HL-60 (cell line): ENCODE measurements at regions not wholly inside any gene's neighbourhood (a gene's known extent, or its start where the extent isn't known, plus 50 kb on each side); places are given as distances from the start of the nearest gene placed in this dataset.
"Not testable (repeated sequence)": the region's sequence is repeated elsewhere in the genome, so short reads cannot be mapped to it uniquely, and the experiment has no call there.

Experiments used
- DNase-seq, 2 experiments: peaks; one replicate each; pipeline ENCODE4 v3.0.0-alpha.2; 2010 to 2020; ENCODE audit warnings: low read depth in 1 of 2, low spot score in 1 of 2
- H3K27ac ChIP-seq: fragments of 250-450 bp; sonication (Bioruptor Pico); replicated peaks from 2 replicates; pipeline ENCODE4 v1.5.1; 2020; ENCODE audit warnings: mild to moderate bottlenecking, moderate library complexity
- H3K27me3 ChIP-seq: fragments of 250-450 bp; sonication (Bioruptor Pico); 2 replicates; pipeline ENCODE4 v1.5.1; 2021; ENCODE audit warnings: mild to moderate bottlenecking, moderate library complexity; ENCODE audit not compliant: insufficient read depth, poor library complexity, severe bottlenecking
- H3K4me3 ChIP-seq: replicated peaks from 2 replicates; pipeline ENCODE4 v1.5.1; 2011; ENCODE audit warnings: mild to moderate bottlenecking, control low read depth, low read length; ENCODE audit not compliant: insufficient read depth
- GABPA ChIP-seq: IDR thresholded peaks from 2 replicates; pipeline ENCODE4 v1.6.1; 2012; ENCODE audit warnings: low read depth
- POLR2AphosphoS5 ChIP-seq: IDR thresholded peaks from 2 replicates; pipeline ENCODE4 v1.6.1; 2012; ENCODE audit warnings: low read depth
- SPI1 ChIP-seq: IDR thresholded peaks from 2 replicates; pipeline ENCODE4 v1.6.1; 2012; ENCODE audit warnings: low read depth, mild to moderate bottlenecking, borderline replicate concordance
- TF ChIP-seq, protein P1 (sequence below): IDR thresholded peaks from 2 replicates; pipeline ENCODE4 v1.6.1; 2012; ENCODE audit warnings: low read depth; ENCODE audit not compliant: insufficient replicate concordance
- TF ChIP-seq, protein P2 (sequence below): IDR thresholded peaks from one replicate; pipeline ENCODE4 v1.5.1; 2011; ENCODE audit warnings: low read length, control low read depth, inconsistent platforms; ENCODE audit not compliant: insufficient read depth

DNA sequence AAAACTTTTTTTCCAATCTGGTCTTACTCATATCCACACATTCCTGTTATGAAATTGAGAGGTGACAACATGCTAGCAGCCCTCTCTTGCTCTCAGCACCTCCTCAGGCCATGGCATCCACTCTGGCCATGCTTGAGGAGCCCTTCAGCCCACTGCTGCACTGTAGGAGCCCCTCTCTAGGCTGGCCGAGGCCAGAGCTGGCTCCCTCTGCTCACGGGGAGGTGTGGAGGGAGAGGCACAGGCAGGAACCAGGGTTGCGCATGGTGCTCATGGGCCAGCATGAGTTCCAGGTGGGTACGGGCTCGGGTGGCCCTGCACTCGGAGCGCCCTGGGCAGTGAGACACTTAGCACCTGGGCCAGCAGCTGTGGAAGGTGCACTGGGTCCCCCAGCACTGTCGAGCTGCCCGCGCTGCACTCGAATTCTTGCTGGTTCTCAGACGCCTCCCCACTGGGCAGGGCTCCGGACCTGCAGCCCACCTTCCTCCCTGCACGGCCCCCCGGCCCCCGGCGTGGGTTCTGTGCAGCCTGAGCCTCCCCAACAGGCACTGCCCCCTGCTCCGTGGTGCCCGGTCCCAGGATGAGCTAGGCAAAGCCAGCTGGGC, 1669.6 kb upstream of the CELF4 start:
- H3K27ac ChIP-seq: no peak overlapping the region
- no peaks in the 10 kb centered on the region for H3K27me3 ChIP-seq
- no peak for DNase-seq
- TF ChIP-seq, protein P1, sequence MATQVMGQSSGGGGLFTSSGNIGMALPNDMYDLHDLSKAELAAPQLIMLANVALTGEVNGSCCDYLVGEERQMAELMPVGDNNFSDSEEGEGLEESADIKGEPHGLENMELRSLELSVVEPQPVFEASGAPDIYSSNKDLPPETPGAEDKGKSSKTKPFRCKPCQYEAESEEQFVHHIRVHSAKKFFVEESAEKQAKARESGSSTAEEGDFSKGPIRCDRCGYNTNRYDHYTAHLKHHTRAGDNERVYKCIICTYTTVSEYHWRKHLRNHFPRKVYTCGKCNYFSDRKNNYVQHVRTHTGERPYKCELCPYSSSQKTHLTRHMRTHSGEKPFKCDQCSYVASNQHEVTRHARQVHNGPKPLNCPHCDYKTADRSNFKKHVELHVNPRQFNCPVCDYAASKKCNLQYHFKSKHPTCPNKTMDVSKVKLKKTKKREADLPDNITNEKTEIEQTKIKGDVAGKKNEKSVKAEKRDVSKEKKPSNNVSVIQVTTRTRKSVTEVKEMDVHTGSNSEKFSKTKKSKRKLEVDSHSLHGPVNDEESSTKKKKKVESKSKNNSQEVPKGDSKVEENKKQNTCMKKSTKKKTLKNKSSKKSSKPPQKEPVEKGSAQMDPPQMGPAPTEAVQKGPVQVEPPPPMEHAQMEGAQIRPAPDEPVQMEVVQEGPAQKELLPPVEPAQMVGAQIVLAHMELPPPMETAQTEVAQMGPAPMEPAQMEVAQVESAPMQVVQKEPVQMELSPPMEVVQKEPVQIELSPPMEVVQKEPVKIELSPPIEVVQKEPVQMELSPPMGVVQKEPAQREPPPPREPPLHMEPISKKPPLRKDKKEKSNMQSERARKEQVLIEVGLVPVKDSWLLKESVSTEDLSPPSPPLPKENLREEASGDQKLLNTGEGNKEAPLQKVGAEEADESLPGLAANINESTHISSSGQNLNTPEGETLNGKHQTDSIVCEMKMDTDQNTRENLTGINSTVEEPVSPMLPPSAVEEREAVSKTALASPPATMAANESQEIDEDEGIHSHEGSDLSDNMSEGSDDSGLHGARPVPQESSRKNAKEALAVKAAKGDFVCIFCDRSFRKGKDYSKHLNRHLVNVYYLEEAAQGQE: no peak
- TF ChIP-seq SPI1: no peak
- no peak overlapping the region for H3K4me3 ChIP-seq

GRCh38 chr18:39232937-39233336, 1667.3 kb upstream of the CELF4 start:
- no peak for DNase-seq
- Histone ChIP-seq H3K4me3 (no peak overlapping the region), H3K27ac (no peak overlapping the region), H3K27me3 (no peaks in the 10 kb centered on the region)
- TF ChIP-seq, protein P2, sequence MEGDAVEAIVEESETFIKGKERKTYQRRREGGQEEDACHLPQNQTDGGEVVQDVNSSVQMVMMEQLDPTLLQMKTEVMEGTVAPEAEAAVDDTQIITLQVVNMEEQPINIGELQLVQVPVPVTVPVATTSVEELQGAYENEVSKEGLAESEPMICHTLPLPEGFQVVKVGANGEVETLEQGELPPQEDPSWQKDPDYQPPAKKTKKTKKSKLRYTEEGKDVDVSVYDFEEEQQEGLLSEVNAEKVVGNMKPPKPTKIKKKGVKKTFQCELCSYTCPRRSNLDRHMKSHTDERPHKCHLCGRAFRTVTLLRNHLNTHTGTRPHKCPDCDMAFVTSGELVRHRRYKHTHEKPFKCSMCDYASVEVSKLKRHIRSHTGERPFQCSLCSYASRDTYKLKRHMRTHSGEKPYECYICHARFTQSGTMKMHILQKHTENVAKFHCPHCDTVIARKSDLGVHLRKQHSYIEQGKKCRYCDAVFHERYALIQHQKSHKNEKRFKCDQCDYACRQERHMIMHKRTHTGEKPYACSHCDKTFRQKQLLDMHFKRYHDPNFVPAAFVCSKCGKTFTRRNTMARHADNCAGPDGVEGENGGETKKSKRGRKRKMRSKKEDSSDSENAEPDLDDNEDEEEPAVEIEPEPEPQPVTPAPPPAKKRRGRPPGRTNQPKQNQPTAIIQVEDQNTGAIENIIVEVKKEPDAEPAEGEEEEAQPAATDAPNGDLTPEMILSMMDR: no peak
- TF ChIP-seq SPI1 (no peak), GABPA (no peak)
- TF ChIP-seq, protein P1: no peak

DNA sequence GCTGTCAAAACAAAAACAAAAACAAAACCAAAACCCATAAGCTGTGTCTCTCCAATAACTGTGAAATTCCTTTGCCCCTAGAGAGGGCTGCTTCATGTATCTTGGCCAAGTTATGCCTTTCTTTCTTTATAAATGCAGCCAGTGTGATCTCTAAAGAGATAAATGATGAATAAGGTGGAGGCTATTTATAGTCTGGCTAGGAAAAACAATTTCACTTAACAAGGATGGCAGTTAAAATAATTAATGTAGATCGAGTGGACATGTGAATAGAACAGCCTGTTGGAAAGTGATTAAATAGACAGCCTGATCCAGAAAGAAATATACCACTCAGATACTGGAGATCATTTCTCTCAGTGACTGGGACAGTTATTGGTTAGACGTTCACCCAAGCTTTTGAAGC, 1666.9 kb upstream of the CELF4 start:
- Histone ChIP-seq H3K27ac (no peak overlapping the region), H3K27me3 (no peaks in the 10 kb centered on the region), H3K4me3 (no peak overlapping the region)
- DNase-seq: no peak
- TF ChIP-seq, protein P2: no peak

DNA sequence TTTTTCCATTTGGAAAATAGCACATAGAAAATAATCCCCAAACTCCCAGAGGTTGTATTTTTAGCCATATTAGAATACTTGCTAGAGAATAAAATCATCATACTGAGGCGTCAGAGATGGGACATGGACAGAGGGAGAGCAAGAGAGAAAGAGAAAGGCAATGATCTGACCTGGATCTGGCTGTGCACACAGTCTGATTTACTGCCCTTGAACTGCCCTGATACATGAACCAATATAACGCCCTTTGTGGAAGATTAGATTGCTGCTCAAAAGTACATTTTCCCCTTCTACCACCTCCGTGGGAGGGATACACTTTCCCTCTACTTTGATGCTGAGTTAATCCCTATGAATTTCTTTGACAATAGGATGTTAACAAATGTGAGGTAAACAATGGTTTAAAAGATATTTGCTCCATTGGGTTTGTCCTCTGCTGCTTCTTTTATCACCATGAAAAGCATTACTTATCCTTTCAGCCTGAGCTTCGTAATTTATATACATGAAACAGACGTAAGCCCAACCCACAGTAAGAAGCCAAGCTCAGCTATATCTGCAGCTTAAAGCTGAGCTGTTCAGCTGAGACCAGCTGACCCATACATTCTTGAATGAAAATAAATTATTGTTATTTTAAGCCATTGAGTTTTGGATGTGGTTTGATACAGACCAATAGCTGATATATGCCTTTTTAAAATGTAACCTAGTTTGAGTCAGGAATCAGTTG, 1664.6 kb upstream of the CELF4 start:
- Histone ChIP-seq H3K27me3 (no peaks in the 10 kb centered on the region), H3K4me3 (no peak overlapping the region), H3K27ac (no peak overlapping the region)
- no peak for TF ChIP-seq GABPA
- TF ChIP-seq, protein P2: no peak
- TF ChIP-seq, protein P1: no peak
- no peak for TF ChIP-seq SPI1
- TF ChIP-seq POLR2AphosphoS5: no peak
- DNase-seq: no peak

GRCh38 chr18:39227769-39228168, 1662.2 kb upstream of the CELF4 start:
- H3K27ac ChIP-seq, DNase-seq, H3K27me3 ChIP-seq, H3K4me3 ChIP-seq: not testable (repeated sequence)
